ENCODE measurements at regions not wholly inside any gene's neighbourhood (a gene's known extent, or its start where the extent isn't known, plus 50 kb on each side); places are given as distances from the start of the nearest gene placed in this dataset.

DNA sequence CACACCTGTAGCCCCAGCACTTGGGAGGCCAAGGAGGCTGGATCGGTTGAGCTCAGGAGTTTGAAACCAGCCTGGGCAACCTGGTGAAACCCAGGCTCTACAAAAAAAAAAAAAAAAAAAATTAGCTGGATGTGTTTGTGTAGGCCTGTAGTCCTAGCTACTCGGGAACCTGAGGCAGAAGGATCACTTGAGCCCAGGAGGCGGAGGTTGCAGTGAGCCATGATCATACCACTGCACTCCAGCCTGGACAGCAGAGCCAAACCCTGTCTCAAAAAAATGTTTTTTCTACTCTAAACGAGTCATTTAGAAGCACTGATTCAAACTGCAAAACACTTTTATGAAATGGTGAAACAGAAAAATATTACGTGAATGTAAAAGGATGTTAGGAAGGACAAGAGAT is 69.1 kb upstream of the SLC39A10 start:
- H3K27ac ChIP-seq: no peak overlapping the region
- TF ChIP-seq, protein P1, sequence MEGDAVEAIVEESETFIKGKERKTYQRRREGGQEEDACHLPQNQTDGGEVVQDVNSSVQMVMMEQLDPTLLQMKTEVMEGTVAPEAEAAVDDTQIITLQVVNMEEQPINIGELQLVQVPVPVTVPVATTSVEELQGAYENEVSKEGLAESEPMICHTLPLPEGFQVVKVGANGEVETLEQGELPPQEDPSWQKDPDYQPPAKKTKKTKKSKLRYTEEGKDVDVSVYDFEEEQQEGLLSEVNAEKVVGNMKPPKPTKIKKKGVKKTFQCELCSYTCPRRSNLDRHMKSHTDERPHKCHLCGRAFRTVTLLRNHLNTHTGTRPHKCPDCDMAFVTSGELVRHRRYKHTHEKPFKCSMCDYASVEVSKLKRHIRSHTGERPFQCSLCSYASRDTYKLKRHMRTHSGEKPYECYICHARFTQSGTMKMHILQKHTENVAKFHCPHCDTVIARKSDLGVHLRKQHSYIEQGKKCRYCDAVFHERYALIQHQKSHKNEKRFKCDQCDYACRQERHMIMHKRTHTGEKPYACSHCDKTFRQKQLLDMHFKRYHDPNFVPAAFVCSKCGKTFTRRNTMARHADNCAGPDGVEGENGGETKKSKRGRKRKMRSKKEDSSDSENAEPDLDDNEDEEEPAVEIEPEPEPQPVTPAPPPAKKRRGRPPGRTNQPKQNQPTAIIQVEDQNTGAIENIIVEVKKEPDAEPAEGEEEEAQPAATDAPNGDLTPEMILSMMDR (IDR thresholded peaks at IDR 0.05): no peak
- TF ChIP-seq ZFX (IDR thresholded peaks at IDR 0.05; ENCODE audit: borderline replicate concordance): no peak

DNA sequence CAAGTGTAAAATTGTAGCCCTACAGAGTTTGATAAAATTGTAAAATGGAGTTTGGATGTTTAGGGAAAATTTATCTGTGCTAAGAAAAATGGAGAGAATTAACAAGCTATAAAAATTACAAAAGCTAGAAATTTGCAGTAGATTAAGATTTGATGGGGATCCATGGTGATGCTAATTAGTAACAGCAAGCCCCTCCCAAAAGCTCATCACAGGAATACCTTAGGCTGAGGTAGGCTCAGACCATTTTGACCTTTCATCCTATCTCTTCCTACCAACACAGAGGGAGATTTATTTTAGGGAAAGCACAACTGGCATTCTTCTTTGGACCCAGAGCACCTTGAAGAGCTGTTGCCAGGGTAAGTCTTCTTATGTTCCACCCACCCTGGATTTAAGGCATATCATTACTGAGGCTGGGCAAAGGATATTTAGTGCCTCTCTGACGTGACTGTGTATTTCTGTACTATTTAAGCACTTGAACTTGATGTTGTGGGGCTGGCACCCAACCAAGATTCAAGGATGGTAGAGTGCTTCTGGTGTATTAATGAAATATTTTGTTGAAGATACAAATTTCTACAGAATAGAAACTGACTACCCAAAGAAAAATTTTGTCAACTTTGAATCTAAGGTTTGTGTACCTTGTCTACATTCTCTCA is 70.8 kb upstream of the SLC39A10 start:
- TF ChIP-seq, protein P1 (IDR thresholded peaks at IDR 0.05): no peak
- no peak for TF ChIP-seq ZFX (IDR thresholded peaks at IDR 0.05; ENCODE audit: borderline replicate concordance)
- H3K27ac ChIP-seq: no peak overlapping the region

DNA sequence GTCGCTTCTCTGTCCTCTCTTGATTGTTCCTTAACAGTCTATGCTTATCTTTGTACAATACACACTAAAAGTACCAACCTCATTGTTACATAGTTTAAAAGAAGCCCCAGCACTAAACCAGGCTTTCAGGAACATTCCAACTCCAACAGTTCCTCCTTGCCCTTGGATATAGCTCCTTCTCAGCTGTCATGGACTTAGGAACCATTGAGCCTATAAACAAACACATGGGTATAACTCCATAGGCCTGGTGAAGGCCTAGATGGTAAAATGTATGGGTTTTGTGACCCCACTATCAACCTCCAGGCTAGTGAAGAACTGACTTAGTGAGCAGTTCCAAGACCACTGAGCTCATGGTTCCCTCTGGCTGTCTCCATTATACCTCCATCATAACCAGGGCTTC is 74.8 kb upstream of the SLC39A10 start:
- TF ChIP-seq ZFX (IDR thresholded peaks at IDR 0.05; ENCODE audit: borderline replicate concordance): no peak
- TF ChIP-seq, protein P1 (IDR thresholded peaks at IDR 0.05): no peak
- no peak overlapping the region for H3K27ac ChIP-seq

DNA sequence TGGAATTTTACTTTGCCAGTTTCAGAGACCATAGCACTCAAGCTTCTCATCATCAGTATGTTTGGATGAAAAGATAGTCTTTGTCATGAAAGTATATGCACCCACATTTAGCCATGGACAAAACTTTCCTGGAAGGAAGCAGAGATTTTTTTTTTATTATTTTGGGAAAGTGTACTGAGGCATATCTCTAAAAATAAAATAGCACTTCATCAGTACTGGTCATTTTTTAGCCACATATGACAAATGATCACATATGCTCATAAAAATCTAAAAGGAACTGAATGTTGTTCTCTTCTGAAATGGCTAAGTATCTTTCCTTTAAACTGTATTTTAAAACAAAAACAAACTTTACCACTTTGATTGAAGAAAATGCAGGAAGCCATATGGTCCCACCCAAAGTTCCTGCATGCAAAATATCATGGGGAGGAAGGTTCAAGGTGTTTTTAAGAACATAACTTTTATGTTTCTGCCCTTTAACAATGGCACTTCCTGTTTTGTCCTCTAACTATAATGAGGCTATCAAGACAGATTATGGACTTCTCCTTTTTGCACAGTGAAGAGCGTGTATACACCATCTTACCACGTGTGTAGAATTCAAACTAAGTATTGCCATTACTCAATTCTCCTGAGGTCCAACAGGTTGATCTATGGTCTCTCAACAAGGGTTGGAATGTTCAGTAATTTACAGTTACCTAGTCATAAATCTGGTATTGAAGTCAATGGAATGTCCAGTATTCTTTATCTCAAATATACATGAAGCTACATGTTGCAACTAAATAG is 77.1 kb upstream of the SLC39A10 start:
- TF ChIP-seq, protein P1 (IDR thresholded peaks at IDR 0.05): no peak
- TF ChIP-seq ZFX (IDR thresholded peaks at IDR 0.05; ENCODE audit: borderline replicate concordance): no peak
- H3K27ac ChIP-seq: no peak overlapping the region

DNA sequence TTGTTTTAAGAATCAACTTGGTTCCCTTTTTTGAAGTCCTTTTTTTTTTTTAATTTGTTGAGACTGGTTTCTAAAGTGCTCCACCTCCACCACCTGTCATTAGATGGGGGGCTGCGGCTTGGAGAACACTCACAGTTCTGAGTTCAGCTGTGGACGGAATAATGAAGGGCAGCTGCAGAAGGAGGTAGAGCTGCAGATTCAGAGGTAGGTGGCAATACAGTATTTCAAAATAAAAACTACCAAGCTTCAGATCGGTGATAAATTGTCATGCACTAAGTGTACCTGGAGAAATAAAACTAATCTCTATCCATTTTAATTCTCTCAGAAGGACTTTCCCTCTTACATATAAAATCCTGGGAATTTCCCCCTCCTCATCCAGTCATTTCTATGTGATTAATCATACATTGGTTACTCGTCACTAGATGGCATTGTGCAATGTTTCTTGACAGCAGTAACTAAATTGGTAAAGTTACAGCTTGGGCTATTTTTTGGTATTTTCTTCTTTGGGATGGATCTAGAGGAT is 81.1 kb upstream of the SLC39A10 start:
- no peak overlapping the region for H3K27ac ChIP-seq
- no peak for TF ChIP-seq ZFX (IDR thresholded peaks at IDR 0.05; ENCODE audit: borderline replicate concordance)
- TF ChIP-seq, protein P1 (IDR thresholded peaks at IDR 0.05): peak; percentile 51

DNA sequence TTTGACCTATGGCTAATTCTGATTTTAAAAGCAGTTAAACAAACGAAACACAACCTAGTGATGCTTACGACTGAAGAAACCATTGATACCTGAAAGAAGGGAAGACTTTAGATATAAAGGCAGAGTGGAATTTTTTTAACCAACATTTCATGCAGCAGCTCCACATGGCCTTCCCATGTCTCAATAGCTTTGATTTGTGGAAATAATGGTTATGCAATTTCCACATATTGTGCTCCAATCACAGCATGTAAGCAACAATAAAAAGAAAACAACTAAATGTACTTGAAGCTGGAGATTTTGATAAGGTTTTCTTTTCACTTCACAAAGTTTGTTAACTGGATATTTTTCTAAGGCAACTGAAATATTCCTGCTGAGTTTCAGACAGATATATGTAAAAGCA is 82.0 kb upstream of the SLC39A10 start:
- H3K27ac ChIP-seq: no peak overlapping the region
- TF ChIP-seq ZFX (IDR thresholded peaks at IDR 0.05; ENCODE audit: borderline replicate concordance): no peak
- TF ChIP-seq, protein P1 (IDR thresholded peaks at IDR 0.05): no peak

DNA sequence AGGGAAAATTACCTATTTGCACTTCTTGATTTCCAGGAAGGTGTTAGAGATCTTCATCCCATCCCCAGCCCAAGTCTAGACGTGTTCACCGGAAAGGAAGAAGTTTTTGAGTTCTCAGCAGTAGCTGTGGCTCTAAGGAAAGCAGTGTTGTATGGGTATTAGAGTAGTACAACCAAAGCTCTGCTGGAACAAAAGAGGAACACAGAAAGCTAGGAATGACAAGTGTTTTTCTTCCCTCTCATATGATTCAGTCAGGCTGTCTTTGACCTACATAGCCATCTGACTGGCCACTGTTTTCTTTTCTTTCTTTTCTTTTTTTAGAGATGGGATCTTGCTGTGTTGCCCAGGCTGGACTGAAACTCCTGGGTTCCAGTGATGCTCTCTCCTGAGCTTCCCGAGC is 82.7 kb upstream of the SLC39A10 start:
- no peak overlapping the region for H3K27ac ChIP-seq
- TF ChIP-seq, protein P1 (IDR thresholded peaks at IDR 0.05): no peak
- TF ChIP-seq ZFX (IDR thresholded peaks at IDR 0.05; ENCODE audit: borderline replicate concordance): no peak

All from 22Rv1 (cell line).